ENCODE measurements at regions not wholly inside any gene's neighbourhood (a gene's known extent, or its start where the extent isn't known, plus 50 kb on each side); places are given as distances from the start of the nearest gene placed in this dataset.
"Not testable (repeated sequence)": the region's sequence is repeated elsewhere in the genome, so short reads cannot be mapped to it uniquely, and the experiment has no call there.

DNA sequence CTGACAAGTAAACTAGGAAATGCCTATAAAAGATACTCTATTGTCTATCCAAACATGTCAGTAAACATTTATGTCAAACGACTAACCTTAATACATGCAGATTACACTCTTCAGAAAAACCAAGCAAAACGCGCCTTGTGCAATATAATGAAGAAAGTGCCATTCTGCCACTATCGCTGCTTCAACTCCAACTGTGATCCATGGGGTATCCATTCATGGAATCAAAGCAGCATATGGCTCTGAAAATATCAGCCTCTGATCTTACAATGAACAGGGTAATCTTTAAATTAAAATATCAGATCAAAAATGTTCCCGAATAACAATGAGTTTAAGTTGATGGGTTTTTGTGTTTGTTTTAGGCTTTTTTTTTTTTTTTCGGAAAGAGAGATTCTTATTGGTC lies 105.5 kb upstream of the SETMAR start:
- Histone ChIP-seq H3K9me3 (peaks cover 4% of the 10 kb centered on the region), H3K27ac (no peak overlapping the region), H3K4me1 (no peaks in the 10 kb centered on the region), H3K36me3 (no peaks in the 10 kb centered on the region), H3K27me3 (ENCODE audit: low read depth) (no peaks in the 10 kb centered on the region), H3K4me3 (no peak overlapping the region)
- ATAC-seq (no peak), DNase-seq (no peak)
- TF ChIP-seq, protein P1, sequence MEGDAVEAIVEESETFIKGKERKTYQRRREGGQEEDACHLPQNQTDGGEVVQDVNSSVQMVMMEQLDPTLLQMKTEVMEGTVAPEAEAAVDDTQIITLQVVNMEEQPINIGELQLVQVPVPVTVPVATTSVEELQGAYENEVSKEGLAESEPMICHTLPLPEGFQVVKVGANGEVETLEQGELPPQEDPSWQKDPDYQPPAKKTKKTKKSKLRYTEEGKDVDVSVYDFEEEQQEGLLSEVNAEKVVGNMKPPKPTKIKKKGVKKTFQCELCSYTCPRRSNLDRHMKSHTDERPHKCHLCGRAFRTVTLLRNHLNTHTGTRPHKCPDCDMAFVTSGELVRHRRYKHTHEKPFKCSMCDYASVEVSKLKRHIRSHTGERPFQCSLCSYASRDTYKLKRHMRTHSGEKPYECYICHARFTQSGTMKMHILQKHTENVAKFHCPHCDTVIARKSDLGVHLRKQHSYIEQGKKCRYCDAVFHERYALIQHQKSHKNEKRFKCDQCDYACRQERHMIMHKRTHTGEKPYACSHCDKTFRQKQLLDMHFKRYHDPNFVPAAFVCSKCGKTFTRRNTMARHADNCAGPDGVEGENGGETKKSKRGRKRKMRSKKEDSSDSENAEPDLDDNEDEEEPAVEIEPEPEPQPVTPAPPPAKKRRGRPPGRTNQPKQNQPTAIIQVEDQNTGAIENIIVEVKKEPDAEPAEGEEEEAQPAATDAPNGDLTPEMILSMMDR (IDR thresholded peaks at IDR 0.05), result no peak
- intact Hi-C loops (cut with DNase I), result no loop called here

DNA sequence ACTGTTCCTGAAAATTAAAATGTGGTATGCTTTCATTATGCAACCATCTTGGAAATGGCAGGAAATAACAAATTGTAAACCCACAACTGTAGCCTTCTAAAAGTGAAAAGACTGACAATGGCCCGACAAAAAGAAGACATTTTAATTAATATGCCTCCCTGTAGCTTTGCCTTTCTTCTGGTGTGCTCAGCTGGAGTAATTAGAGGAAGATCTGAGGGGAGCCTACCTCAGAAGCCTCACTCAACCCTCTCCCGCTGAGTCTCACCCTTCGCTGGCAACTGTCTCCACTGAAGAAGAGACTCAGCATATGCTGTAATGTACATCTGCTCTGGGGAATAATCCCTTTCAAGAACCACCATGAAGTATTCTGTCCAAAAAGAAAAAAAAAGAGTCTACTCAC lies 104.7 kb upstream of the SETMAR start:
- Histone ChIP-seq H3K4me3 (no peak overlapping the region), H3K4me1 (no peaks in the 10 kb centered on the region), H3K27ac (no peak overlapping the region), H3K36me3 (no peaks in the 10 kb centered on the region), H3K9me3 (peaks cover under 1% of the 10 kb centered on the region), H3K27me3 (ENCODE audit: low read depth) (no peaks in the 10 kb centered on the region)
- no peak for ATAC-seq
- TF ChIP-seq, protein P1 (IDR thresholded peaks at IDR 0.05), result no peak
- intact Hi-C loops (cut with DNase I), result no loop called here
- no peak for DNase-seq

GRCh38 chr3:4204776-4205175 lies 98.4 kb upstream of the SETMAR start:
- H3K4me3 ChIP-seq; DNase-seq; intact Hi-C loops (cut with DNase I); ATAC-seq; H3K27me3 ChIP-seq (ENCODE audit: low read depth); H3K9me3 ChIP-seq; H3K4me1 ChIP-seq; H3K36me3 ChIP-seq; H3K27ac ChIP-seq: not testable (repeated sequence)

DNA sequence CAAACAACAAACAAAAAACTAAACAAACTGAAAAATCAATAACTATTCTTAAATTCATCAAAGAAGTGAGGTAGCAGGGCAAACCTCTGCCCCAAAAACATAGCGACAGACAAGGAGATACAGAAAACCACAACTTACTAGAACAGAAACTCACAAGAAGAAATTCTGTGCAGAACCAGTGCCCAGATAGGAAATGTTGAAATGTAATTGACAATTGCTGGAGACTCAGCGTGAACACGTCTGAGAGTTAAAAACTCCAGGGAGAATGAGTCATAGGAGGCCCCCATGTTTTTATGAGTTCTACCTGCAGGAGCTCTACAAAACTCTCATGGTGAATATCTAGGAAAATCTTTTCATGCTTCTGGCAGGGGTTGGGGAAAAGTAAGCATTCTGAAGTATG lies 95.5 kb upstream of the SETMAR start:
- H3K4me1 ChIP-seq, result no peaks in the 10 kb centered on the region
- DNase-seq (no peak), ATAC-seq (no peak)
- no peaks in the 10 kb centered on the region for H3K27me3 ChIP-seq (ENCODE audit: low read depth)
- H3K36me3 ChIP-seq, result no peaks in the 10 kb centered on the region
- TF ChIP-seq, protein P1 (IDR thresholded peaks at IDR 0.05), result no peak
- no peak overlapping the region for H3K27ac ChIP-seq
- H3K4me3 ChIP-seq, result no peak overlapping the region
- intact Hi-C loops (cut with DNase I), result no loop called here
- no peaks in the 10 kb centered on the region for H3K9me3 ChIP-seq

GRCh38 chr3:4208556-4208955 lies 94.6 kb upstream of the SETMAR start:
- peaks cover 6% of the 10 kb centered on the region for H3K9me3 ChIP-seq

DNA sequence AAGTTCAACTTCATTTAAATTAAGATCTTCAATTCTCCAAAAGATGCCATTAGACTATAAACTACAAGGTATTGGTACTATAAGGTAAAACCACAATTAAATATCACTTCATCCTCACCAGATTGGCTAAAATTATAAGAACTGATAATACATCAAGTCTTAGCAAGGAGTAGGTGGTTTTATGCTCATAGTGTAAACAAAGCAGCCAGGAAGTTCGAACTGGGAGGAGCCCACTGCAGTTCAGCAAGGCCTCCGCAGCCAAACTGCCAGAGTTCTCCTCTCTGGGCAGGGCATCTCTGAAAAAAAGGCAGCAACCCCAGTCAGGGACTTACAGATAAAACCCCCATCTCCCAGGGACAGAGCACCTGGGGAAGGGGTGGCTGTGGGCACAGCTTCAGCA lies 91.6 kb upstream of the SETMAR start:
- no peak overlapping the region for H3K4me3 ChIP-seq
- peaks cover 18% of the 10 kb centered on the region for H3K9me3 ChIP-seq
- intact Hi-C loops (cut with DNase I), result no loop called here
- no peaks in the 10 kb centered on the region for H3K27me3 ChIP-seq (ENCODE audit: low read depth)
- DNase-seq (no peak), ATAC-seq (no peak)
- no peaks in the 10 kb centered on the region for H3K4me1 ChIP-seq
- TF ChIP-seq, protein P1 (IDR thresholded peaks at IDR 0.05), result no peak
- no peak overlapping the region for H3K27ac ChIP-seq
- H3K36me3 ChIP-seq, result no peaks in the 10 kb centered on the region

More at GRCh38 chr3:4208556-4208955, 94.6 kb upstream of the SETMAR start:
- DNase-seq, result no peak
- intact Hi-C loops (cut with DNase I), result no loop called here
- Histone ChIP-seq H3K27me3 (ENCODE audit: low read depth) (no peaks in the 10 kb centered on the region), H3K27ac (no peak overlapping the region), H3K4me3 (no peak overlapping the region), H3K36me3 (no peaks in the 10 kb centered on the region), H3K4me1 (no peaks in the 10 kb centered on the region)
- TF ChIP-seq, protein P1 (IDR thresholded peaks at IDR 0.05), result no peak
- no peak for ATAC-seq

DNA sequence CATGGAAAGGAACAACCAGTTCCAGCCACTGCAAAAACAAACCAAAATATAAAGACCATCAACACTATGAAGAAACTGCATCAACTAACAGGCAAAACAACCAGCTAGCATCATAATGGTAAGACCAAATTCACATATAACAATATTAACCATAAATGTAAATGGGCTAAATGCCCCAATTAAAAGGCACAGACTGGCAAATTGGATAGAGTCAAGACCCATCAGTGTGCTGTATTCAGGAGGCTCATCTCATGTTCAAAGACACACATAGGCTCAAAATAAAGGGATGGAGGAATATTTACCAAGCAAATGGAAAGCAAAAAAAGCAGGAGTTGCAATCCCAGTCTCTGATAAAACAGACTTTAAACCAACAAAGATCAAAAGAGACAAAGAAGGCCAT lies 89.7 kb upstream of the SETMAR start:
- intact Hi-C loops (cut with DNase I), result not testable (repeated sequence)

DNA sequence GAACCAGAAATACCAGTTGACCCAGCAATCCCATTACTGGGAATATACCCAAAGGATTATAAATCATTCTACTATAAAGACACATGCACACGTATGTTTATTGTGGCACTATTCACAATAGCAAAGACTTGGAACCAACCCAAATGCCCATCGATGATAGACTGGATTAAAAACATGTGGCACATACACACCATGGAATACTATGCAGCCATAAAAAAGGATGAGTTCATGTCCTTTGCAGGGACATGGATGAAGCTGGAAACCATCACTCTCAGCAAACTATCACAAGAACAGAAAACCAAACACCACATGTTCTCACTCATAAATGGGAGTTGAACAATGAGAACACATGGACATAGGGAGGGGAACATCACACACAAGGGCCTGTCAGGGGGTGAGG lies 86.2 kb upstream of the SETMAR start:
- ATAC-seq; DNase-seq; H3K36me3 ChIP-seq; H3K27ac ChIP-seq; H3K4me3 ChIP-seq; intact Hi-C loops (cut with DNase I); H3K4me1 ChIP-seq; H3K27me3 ChIP-seq (ENCODE audit: low read depth): not testable (repeated sequence)
- H3K9me3 ChIP-seq, result peaks cover 18% of the 10 kb centered on the region

More for the DNA sequence above, 89.7 kb upstream of the SETMAR start:
- not testable (repeated sequence) for H3K27ac ChIP-seq; ATAC-seq; H3K36me3 ChIP-seq; H3K27me3 ChIP-seq (ENCODE audit: low read depth); H3K4me3 ChIP-seq; H3K4me1 ChIP-seq; DNase-seq
- H3K9me3 ChIP-seq, result peaks cover 18% of the 10 kb centered on the region

All from lower lobe of right lung (tissue), 2 donors.